ENCODE measurements at regions not wholly inside any gene's neighbourhood (a gene's known extent, or its start where the extent isn't known, plus 50 kb on each side); places are given as distances from the start of the nearest gene placed in this dataset.

DNA sequence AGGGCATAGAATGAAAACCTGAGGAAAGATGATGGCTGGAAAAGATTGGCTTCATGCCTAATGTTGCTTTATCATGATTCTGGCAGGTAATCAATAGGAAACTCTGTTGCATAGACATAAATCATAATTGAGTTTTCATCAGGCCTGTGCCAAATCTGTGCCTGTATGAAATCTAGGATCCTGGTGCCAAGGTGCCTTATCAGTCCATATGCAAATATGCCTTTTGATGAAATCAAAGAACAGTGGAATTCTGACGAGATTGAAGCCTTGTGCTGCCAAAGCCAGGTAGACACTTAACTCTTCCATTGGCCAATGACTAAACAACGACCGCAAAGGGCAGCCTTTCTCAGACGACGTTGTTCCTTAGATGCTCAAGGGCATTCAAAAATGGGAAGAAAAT is 170.0 kb upstream of the CRIM1 start:
- TF ChIP-seq, protein P1, sequence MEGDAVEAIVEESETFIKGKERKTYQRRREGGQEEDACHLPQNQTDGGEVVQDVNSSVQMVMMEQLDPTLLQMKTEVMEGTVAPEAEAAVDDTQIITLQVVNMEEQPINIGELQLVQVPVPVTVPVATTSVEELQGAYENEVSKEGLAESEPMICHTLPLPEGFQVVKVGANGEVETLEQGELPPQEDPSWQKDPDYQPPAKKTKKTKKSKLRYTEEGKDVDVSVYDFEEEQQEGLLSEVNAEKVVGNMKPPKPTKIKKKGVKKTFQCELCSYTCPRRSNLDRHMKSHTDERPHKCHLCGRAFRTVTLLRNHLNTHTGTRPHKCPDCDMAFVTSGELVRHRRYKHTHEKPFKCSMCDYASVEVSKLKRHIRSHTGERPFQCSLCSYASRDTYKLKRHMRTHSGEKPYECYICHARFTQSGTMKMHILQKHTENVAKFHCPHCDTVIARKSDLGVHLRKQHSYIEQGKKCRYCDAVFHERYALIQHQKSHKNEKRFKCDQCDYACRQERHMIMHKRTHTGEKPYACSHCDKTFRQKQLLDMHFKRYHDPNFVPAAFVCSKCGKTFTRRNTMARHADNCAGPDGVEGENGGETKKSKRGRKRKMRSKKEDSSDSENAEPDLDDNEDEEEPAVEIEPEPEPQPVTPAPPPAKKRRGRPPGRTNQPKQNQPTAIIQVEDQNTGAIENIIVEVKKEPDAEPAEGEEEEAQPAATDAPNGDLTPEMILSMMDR (IDR thresholded peaks at IDR 0.05), result no peak
- no peak for TF ChIP-seq POLR2A (IDR thresholded peaks at IDR 0.05)

Data from uterus (tissue), 2 donors.